IgD-negative memory B cell (primary cell): ENCODE measurements at regions not wholly inside any gene's neighbourhood (a gene's known extent, or its start where the extent isn't known, plus 50 kb on each side); places are given as distances from the start of the nearest gene placed in this dataset.

Experiments
- H3K27ac Mint-ChIP-seq, 3 donors: one replicate each; pipeline ENCODE4 v1.8.0; 2020 to 2022; ENCODE audit warnings: mild to moderate bottlenecking in 3 of 3, mixed read lengths in 3 of 3, moderate library complexity in 1 of 3
- H3K27me3 Mint-ChIP-seq: one replicate; pipeline ENCODE4 v1.8.0; 2021; ENCODE audit warnings: mixed read lengths
- H3K36me3 Mint-ChIP-seq: one replicate; pipeline ENCODE4 v1.8.0; 2020; ENCODE audit warnings: mild to moderate bottlenecking, mixed read lengths
- H3K4me1 Mint-ChIP-seq, 3 donors: one replicate each; pipeline ENCODE4 v1.8.0; 2020 to 2022; ENCODE audit warnings: mixed read lengths in 3 of 3, mild to moderate bottlenecking in 1 of 3
- H3K4me3 Mint-ChIP-seq, 4 donors: one replicate each; pipeline ENCODE4 v1.8.0; 2020 to 2022; ENCODE audit warnings: mild to moderate bottlenecking in 4 of 4, mixed read lengths in 4 of 4, moderate library complexity in 3 of 4
- H3K9me3 Mint-ChIP-seq, 3 donors: one replicate each; pipeline ENCODE4 v1.8.0; 2020 to 2021; ENCODE audit warnings: mixed read lengths in 3 of 3, mild to moderate bottlenecking in 1 of 3

GRCh38 chr6:43956478-43956877 is 170.8 kb downstream of the MRPL14 start:
- H3K4me1 Mint-ChIP-seq: no peaks in the 10 kb centered on the region
- no peak overlapping the region for H3K4me3 Mint-ChIP-seq
- peaks cover 5 to 6% (median 5%) of the 10 kb centered on the region in 3 donors for H3K9me3 Mint-ChIP-seq
- peaks cover 3% of the 10 kb centered on the region for H3K36me3 Mint-ChIP-seq
- H3K27me3 Mint-ChIP-seq: peaks cover 9% of the 10 kb centered on the region
- peak overlapping the region in 1 of 3 donors; percentile 49 for H3K27ac Mint-ChIP-seq

- peaks cover 3% of the 10 kb centered on the region for H3K36me3 Mint-ChIP-seq
- peaks cover 9% of the 10 kb centered on the region for H3K27me3 Mint-ChIP-seq
- H3K9me3 Mint-ChIP-seq: peaks cover 5 to 6% (median 5%) of the 10 kb centered on the region in 3 donors
- H3K27ac Mint-ChIP-seq: no peak overlapping the region
- no peaks in the 10 kb centered on the region for H3K4me1 Mint-ChIP-seq
- no peak overlapping the region for H3K4me3 Mint-ChIP-seq
Observed at GRCh38 chr6:43954311-43955131, 172.7 kb downstream of the MRPL14 start.

GRCh38 chr6:43953794-43954310 is 173.4 kb downstream of the MRPL14 start:
- H3K4me3 Mint-ChIP-seq: no peak overlapping the region
- H3K9me3 Mint-ChIP-seq: peaks cover 5 to 6% (median 5%) of the 10 kb centered on the region in 3 donors
- peaks cover 3% of the 10 kb centered on the region for H3K36me3 Mint-ChIP-seq
- no peaks in the 10 kb centered on the region for H3K4me1 Mint-ChIP-seq
- H3K27me3 Mint-ChIP-seq: peaks cover 9% of the 10 kb centered on the region
- H3K27ac Mint-ChIP-seq: no peak overlapping the region

GRCh38 chr6:43953256-43953655 is 174.0 kb downstream of the MRPL14 start:
- Mint-ChIP-seq H3K4me3 (no peak overlapping the region), H3K9me3 (peaks cover 5 to 6% (median 5%) of the 10 kb centered on the region in 3 donors), H3K4me1 (no peaks in the 10 kb centered on the region), H3K27me3 (peaks cover 9% of the 10 kb centered on the region), H3K27ac (no peak overlapping the region), H3K36me3 (peaks cover 3% of the 10 kb centered on the region)

GRCh38 chr6:43952746-43953145 is 174.5 kb downstream of the MRPL14 start:
- peaks cover 5 to 6% (median 5%) of the 10 kb centered on the region in 3 donors for H3K9me3 Mint-ChIP-seq
- no peaks in the 10 kb centered on the region for H3K4me1 Mint-ChIP-seq
- H3K36me3 Mint-ChIP-seq: peaks cover 3% of the 10 kb centered on the region
- H3K27ac Mint-ChIP-seq: no peak overlapping the region
- peaks cover 9% of the 10 kb centered on the region for H3K27me3 Mint-ChIP-seq
- no peak overlapping the region for H3K4me3 Mint-ChIP-seq

- Mint-ChIP-seq H3K4me3 (no peak overlapping the region), H3K27ac (no peak overlapping the region), H3K4me1 (no peaks in the 10 kb centered on the region), H3K27me3 (peaks cover 9% of the 10 kb centered on the region), H3K9me3 (peaks cover 2 to 7% (median 6%) of the 10 kb centered on the region in 3 donors), H3K36me3 (peaks cover 3% of the 10 kb centered on the region)
Observed at GRCh38 chr6:43951756-43952675, 175.2 kb downstream of the MRPL14 start.

- Mint-ChIP-seq H3K4me3 (no peak overlapping the region), H3K4me1 (no peaks in the 10 kb centered on the region), H3K9me3 (peaks cover under 1 to 12% (median 3%) of the 10 kb centered on the region in 3 donors), H3K27ac (peak overlapping the region in 1 of 3 donors; percentile 90), H3K27me3 (peaks cover 13% of the 10 kb centered on the region), H3K36me3 (peaks cover under 1% of the 10 kb centered on the region)
Observed at GRCh38 chr6:43951063-43951755, 176.0 kb downstream of the MRPL14 start.

GRCh38 chr6:43950731-43951062 is 176.6 kb downstream of the MRPL14 start:
- H3K27ac Mint-ChIP-seq: peak overlapping the region in 1 of 3 donors; percentile 90
- peaks cover 13% of the 10 kb centered on the region for H3K27me3 Mint-ChIP-seq
- peaks cover 0 to 16% (median 7%) of the 10 kb centered on the region in 3 donors for H3K9me3 Mint-ChIP-seq
- peak overlapping the region in 1 of 4 donors; percentile 2 for H3K4me3 Mint-ChIP-seq
- H3K4me1 Mint-ChIP-seq: no peaks in the 10 kb centered on the region
- no peaks in the 10 kb centered on the region for H3K36me3 Mint-ChIP-seq

- Mint-ChIP-seq H3K4me1 (no peaks in the 10 kb centered on the region), H3K4me3 (no peak overlapping the region), H3K36me3 (no peaks in the 10 kb centered on the region), H3K27me3 (peaks cover 9% of the 10 kb centered on the region), H3K9me3 (peaks cover 0 to 16% (median 12%) of the 10 kb centered on the region in 3 donors), H3K27ac (no peak overlapping the region)
Observed at GRCh38 chr6:43950051-43950605, 177.1 kb downstream of the MRPL14 start.

- peaks cover 0 to 20% (median 11%) of the 10 kb centered on the region in 3 donors for H3K9me3 Mint-ChIP-seq
- no peak overlapping the region for H3K27ac Mint-ChIP-seq
- no peaks in the 10 kb centered on the region for H3K4me1 Mint-ChIP-seq
- H3K4me3 Mint-ChIP-seq: no peak overlapping the region
- H3K27me3 Mint-ChIP-seq: peaks cover 9% of the 10 kb centered on the region
- no peaks in the 10 kb centered on the region for H3K36me3 Mint-ChIP-seq
Observed at GRCh38 chr6:43949551-43949991, 177.7 kb downstream of the MRPL14 start.

GRCh38 chr6:43948527-43949485 is 178.4 kb downstream of the MRPL14 start:
- H3K27me3 Mint-ChIP-seq: peaks cover 9% of the 10 kb centered on the region
- no peak overlapping the region for H3K4me3 Mint-ChIP-seq

GRCh38 chr6:43947860-43948259 is 177.8 kb downstream of the VEGFA start:
- Mint-ChIP-seq H3K4me3 (no peak overlapping the region), H3K4me1 (no peaks in the 10 kb centered on the region), H3K27me3 (peaks cover 8% of the 10 kb centered on the region), H3K9me3 (peaks cover 3 to 27% (median 16%) of the 10 kb centered on the region in 3 donors), H3K27ac (no peak overlapping the region), H3K36me3 (no peaks in the 10 kb centered on the region)

More at GRCh38 chr6:43948527-43949485, 178.4 kb downstream of the MRPL14 start:
- Mint-ChIP-seq H3K27ac (no peak overlapping the region), H3K9me3 (peaks cover 3 to 27% (median 16%) of the 10 kb centered on the region in 3 donors), H3K4me1 (no peaks in the 10 kb centered on the region), H3K36me3 (no peaks in the 10 kb centered on the region)

GRCh38 chr6:43946641-43947363 is 176.8 kb downstream of the VEGFA start:
- peaks cover 4% of the 10 kb centered on the region for H3K27me3 Mint-ChIP-seq
- peaks cover 3 to 27% (median 16%) of the 10 kb centered on the region in 3 donors for H3K9me3 Mint-ChIP-seq
- peak overlapping the region in 1 of 4 donors; percentile 15 for H3K4me3 Mint-ChIP-seq
- H3K27ac Mint-ChIP-seq: no peak overlapping the region
- no peaks in the 10 kb centered on the region for H3K4me1 Mint-ChIP-seq
- H3K36me3 Mint-ChIP-seq: no peaks in the 10 kb centered on the region
